SK-N-SH treated with all-trans-retinoic acid at 6 μM for 48 hours (cell line): ENCODE measurements at regions not wholly inside any gene's neighbourhood (a gene's known extent, or its start where the extent isn't known, plus 50 kb on each side); places are given as distances from the start of the nearest gene placed in this dataset.

Experiments used
- ATAC-seq: fragments of 200-7000 bp; cut with Tn5 transposase; 3 replicates; pipeline ENCODE4 v1.9.1; 2020; ENCODE audit warnings: mild to moderate bottlenecking, moderate library complexity
- BACH2 ChIP-seq: fragments of 250-450 bp; sonication (Bioruptor Pico); IDR thresholded peaks from 2 replicates; pipeline ENCODE4 v1.9.0; 2021; ENCODE audit warnings: mild to moderate bottlenecking, borderline replicate concordance
- CREB5 ChIP-seq: fragments of 250-450 bp; sonication (Bioruptor Pico); IDR thresholded peaks from 2 replicates; pipeline ENCODE4 v1.5.1; 2020; ENCODE audit warnings: low read depth, mild to moderate bottlenecking, moderate library complexity
- CSDC2 ChIP-seq: fragments of 250-450 bp; sonication (Bioruptor Pico); IDR thresholded peaks from 2 replicates; pipeline ENCODE4 v1.5.0; 2020; ENCODE audit warnings: mild to moderate bottlenecking, moderate library complexity
- CSRNP3 ChIP-seq: fragments of 250-450 bp; sonication (Bioruptor Pico); IDR thresholded peaks from 2 replicates; pipeline ENCODE4 v1.5.1; 2021; ENCODE audit warnings: mild to moderate bottlenecking, moderate library complexity
- ESRRG ChIP-seq: fragments of 250-450 bp; sonication (Bioruptor Pico); IDR thresholded peaks from 2 replicates; pipeline ENCODE4 v1.6.1; 2021; ENCODE audit warnings: mild to moderate bottlenecking
- GLIS3 ChIP-seq: fragments of 250-450 bp; sonication (Bioruptor Pico); IDR thresholded peaks from 2 replicates; pipeline ENCODE4 v1.5.0; 2020; ENCODE audit warnings: mild to moderate bottlenecking, moderate library complexity
- ISL1 ChIP-seq: fragments of 250-450 bp; sonication (Bioruptor Pico); IDR thresholded peaks from 2 replicates; pipeline ENCODE4 v2.1.2; 2022; ENCODE audit warnings: mild to moderate bottlenecking, moderate library complexity
- OSR1 ChIP-seq: fragments of 250-450 bp; sonication (Bioruptor Pico); IDR thresholded peaks from 2 replicates; pipeline ENCODE4 v1.8.0; 2022; ENCODE audit warnings: moderate library complexity, mild to moderate bottlenecking, inconsistent platforms
- PPARA ChIP-seq: fragments of 250-450 bp; sonication (Bioruptor Pico); IDR thresholded peaks from 2 replicates; pipeline ENCODE4 v1.5.0; 2020; ENCODE audit warnings: mild to moderate bottlenecking, borderline replicate concordance
- RARB ChIP-seq: fragments of 250-450 bp; sonication (Bioruptor Pico); IDR thresholded peaks from 2 replicates; pipeline ENCODE4 v1.8.0; 2021; ENCODE audit warnings: mild to moderate bottlenecking, moderate library complexity
- SNAI2 ChIP-seq: fragments of 250-450 bp; sonication (Bioruptor Pico); IDR thresholded peaks from 2 replicates; pipeline ENCODE4 v1.5.0; 2020; ENCODE audit warnings: mild to moderate bottlenecking, moderate library complexity
- TOX ChIP-seq: fragments of 250-450 bp; sonication (Bioruptor Pico); IDR thresholded peaks from 2 replicates; pipeline ENCODE4 v1.8.0; 2021; ENCODE audit warnings: mild to moderate bottlenecking, moderate library complexity, borderline replicate concordance
- ZC3H10 ChIP-seq: fragments of 250-450 bp; sonication (Bioruptor Pico); IDR thresholded peaks from 2 replicates; pipeline ENCODE4 v1.5.1; 2021; ENCODE audit warnings: mild to moderate bottlenecking, moderate library complexity
- ZNF565 ChIP-seq: fragments of 450-650 bp; formaldehyde crosslinking; conservative IDR thresholded peaks from 2 replicates; pipeline ENCODE4 v1.5.0; 2020; ENCODE audit warnings: low read depth, mild to moderate bottlenecking, moderate library complexity
- ZNF70 ChIP-seq: fragments of 450-650 bp; formaldehyde crosslinking; IDR thresholded peaks from 2 replicates; pipeline ENCODE4 v1.5.0; 2020; ENCODE audit warnings: mild to moderate bottlenecking, moderate library complexity
- ZNF8 ChIP-seq: fragments of 450-650 bp; formaldehyde crosslinking; IDR thresholded peaks from 2 replicates; pipeline ENCODE4 v1.5.0; 2020; ENCODE audit warnings: mild to moderate bottlenecking, moderate library complexity
- TF ChIP-seq, protein P1 (sequence below): fragments of 250-450 bp; sonication (Bioruptor Pico); IDR thresholded peaks from 2 replicates; pipeline ENCODE4 v1.8.0; 2020; ENCODE audit warnings: mild to moderate bottlenecking, moderate library complexity, borderline replicate concordance
- TF ChIP-seq, protein P2 (sequence below): fragments of 250-450 bp; sonication (Bioruptor Pico); IDR thresholded peaks from 2 replicates; pipeline ENCODE4 v1.5.0; 2020; ENCODE audit warnings: mild to moderate bottlenecking, moderate library complexity

- TF ChIP-seq OSR1 (CRISPR knock-in tag): no peak
- TF ChIP-seq CSDC2 (CRISPR knock-in tag): no peak
- no peak for TF ChIP-seq ZNF565
- no peak for TF ChIP-seq SNAI2
- TF ChIP-seq BACH2 (CRISPR knock-in tag): no peak
- no peak for TF ChIP-seq PPARA
- TF ChIP-seq, protein P1, sequence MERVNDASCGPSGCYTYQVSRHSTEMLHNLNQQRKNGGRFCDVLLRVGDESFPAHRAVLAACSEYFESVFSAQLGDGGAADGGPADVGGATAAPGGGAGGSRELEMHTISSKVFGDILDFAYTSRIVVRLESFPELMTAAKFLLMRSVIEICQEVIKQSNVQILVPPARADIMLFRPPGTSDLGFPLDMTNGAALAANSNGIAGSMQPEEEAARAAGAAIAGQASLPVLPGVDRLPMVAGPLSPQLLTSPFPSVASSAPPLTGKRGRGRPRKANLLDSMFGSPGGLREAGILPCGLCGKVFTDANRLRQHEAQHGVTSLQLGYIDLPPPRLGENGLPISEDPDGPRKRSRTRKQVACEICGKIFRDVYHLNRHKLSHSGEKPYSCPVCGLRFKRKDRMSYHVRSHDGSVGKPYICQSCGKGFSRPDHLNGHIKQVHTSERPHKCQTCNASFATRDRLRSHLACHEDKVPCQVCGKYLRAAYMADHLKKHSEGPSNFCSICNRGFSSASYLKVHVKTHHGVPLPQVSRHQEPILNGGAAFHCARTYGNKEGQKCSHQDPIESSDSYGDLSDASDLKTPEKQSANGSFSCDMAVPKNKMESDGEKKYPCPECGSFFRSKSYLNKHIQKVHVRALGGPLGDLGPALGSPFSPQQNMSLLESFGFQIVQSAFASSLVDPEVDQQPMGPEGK: no peak
- TF ChIP-seq ISL1 (CRISPR knock-in tag): no peak
- ATAC-seq: no peak
Measured at GRCh38 chr5:72032788-72033187, 74.5 kb upstream of the MAP1B start.

GRCh38 chr5:72034770-72035169, 72.5 kb upstream of the MAP1B start:
- ATAC-seq: no peak
- no peak for TF ChIP-seq PPARA
- TF ChIP-seq ZC3H10 (CRISPR knock-in tag): no peak
- TF ChIP-seq ZNF565: no peak
- no peak for TF ChIP-seq ISL1 (CRISPR knock-in tag)
- no peak for TF ChIP-seq CSRNP3 (CRISPR knock-in tag)
- TF ChIP-seq TOX (CRISPR knock-in tag): no peak
- TF ChIP-seq ZNF8 (CRISPR knock-in tag): no peak

- no peak for ATAC-seq
- no peak for TF ChIP-seq CREB5
- TF ChIP-seq RARB (CRISPR knock-in tag): no peak
- no peak for TF ChIP-seq ESRRG (CRISPR knock-in tag)
- no peak for TF ChIP-seq ZNF8 (CRISPR knock-in tag)
- no peak for TF ChIP-seq OSR1 (CRISPR knock-in tag)
- no peak for TF ChIP-seq CSRNP3 (CRISPR knock-in tag)
- no peak for TF ChIP-seq CSDC2 (CRISPR knock-in tag)
- no peak for TF ChIP-seq ZNF565
- TF ChIP-seq GLIS3: no peak
- TF ChIP-seq, protein P1: no peak
- TF ChIP-seq, protein P2, sequence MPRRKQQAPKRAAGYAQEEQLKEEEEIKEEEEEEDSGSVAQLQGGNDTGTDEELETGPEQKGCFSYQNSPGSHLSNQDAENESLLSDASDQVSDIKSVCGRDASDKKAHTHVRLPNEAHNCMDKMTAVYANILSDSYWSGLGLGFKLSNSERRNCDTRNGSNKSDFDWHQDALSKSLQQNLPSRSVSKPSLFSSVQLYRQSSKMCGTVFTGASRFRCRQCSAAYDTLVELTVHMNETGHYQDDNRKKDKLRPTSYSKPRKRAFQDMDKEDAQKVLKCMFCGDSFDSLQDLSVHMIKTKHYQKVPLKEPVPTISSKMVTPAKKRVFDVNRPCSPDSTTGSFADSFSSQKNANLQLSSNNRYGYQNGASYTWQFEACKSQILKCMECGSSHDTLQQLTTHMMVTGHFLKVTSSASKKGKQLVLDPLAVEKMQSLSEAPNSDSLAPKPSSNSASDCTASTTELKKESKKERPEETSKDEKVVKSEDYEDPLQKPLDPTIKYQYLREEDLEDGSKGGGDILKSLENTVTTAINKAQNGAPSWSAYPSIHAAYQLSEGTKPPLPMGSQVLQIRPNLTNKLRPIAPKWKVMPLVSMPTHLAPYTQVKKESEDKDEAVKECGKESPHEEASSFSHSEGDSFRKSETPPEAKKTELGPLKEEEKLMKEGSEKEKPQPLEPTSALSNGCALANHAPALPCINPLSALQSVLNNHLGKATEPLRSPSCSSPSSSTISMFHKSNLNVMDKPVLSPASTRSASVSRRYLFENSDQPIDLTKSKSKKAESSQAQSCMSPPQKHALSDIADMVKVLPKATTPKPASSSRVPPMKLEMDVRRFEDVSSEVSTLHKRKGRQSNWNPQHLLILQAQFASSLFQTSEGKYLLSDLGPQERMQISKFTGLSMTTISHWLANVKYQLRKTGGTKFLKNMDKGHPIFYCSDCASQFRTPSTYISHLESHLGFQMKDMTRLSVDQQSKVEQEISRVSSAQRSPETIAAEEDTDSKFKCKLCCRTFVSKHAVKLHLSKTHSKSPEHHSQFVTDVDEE: no peak
- no peak for TF ChIP-seq PPARA
- no peak for TF ChIP-seq ZNF70 (CRISPR knock-in tag)
Measured at GRCh38 chr5:72035831-72036230, 71.4 kb upstream of the MAP1B start.

DNA sequence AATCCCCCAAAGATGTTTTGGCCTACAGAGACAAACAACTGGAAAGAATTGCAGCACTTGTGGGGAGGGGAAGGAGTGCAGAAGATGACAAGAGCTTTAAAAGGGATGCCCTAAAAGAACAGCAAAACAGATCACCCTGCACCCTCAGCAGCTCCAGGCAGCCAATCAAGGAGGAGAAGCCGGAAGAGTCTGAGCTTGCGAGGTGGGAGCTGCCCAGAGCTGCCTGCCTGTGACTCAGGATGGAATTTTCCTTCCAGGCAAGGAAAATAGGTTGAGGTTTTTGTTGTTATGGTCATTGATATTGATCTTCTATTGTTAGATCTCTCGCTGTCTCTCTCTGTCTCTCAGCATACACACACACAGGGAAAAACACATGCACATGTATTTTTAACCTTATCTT, 70.3 kb upstream of the MAP1B start:
- TF ChIP-seq, protein P1: no peak
- no peak for TF ChIP-seq BACH2 (CRISPR knock-in tag)
- ATAC-seq: peak; percentile 95
